ACC112 (cell line): ENCODE measurements at regions not wholly inside any gene's neighbourhood (a gene's known extent, or its start where the extent isn't known, plus 50 kb on each side); places are given as distances from the start of the nearest gene placed in this dataset.

Experiments
- H2AFZ ChIP-seq: fragments of 200-600 bp; sonication (generic); one replicate; pipeline ENCODE4 v1.6.0; 2017; ENCODE audit warnings: antibody characterized with exemption, low read length; ENCODE audit not compliant: unreplicated experiment
- H3K27ac ChIP-seq: fragments of 200-600 bp; sonication (generic); 2 replicates; pipeline ENCODE4 v1.5.1; 2014; ENCODE audit warnings: low read depth, mild to moderate bottlenecking, antibody characterized with exemption, low read length, moderate library complexity
- H3K27me3 ChIP-seq: fragments of 200-600 bp; sonication (generic); 2 replicates; pipeline ENCODE4 v1.6.1; 2014; ENCODE audit warnings: mild to moderate bottlenecking, antibody characterized with exemption, low read length, moderate library complexity, mixed read lengths; ENCODE audit not compliant: insufficient read depth
- H3K36me3 ChIP-seq: fragments of 200-600 bp; sonication (generic); 2 replicates; pipeline ENCODE4 v1.6.1; 2016; ENCODE audit warnings: mild to moderate bottlenecking, antibody characterized with exemption, low read length, moderate library complexity, mixed read lengths; ENCODE audit not compliant: insufficient read depth
- H3K4me1 ChIP-seq: fragments of 200-600 bp; sonication (generic); one replicate; pipeline ENCODE4 v1.6.1; 2016; ENCODE audit warnings: low read length, mixed read lengths; ENCODE audit not compliant: insufficient read depth, unreplicated experiment, control insufficient read depth
- H3K4me3 ChIP-seq: fragments of 200-600 bp; sonication (generic); 2 replicates; pipeline ENCODE4 v1.5.1; 2014; ENCODE audit warnings: mild to moderate bottlenecking, low read depth, low read length
- H3K79me2 ChIP-seq: fragments of 200-600 bp; sonication (generic); one replicate; pipeline ENCODE4 v1.6.0; 2016; ENCODE audit warnings: low read length; ENCODE audit not compliant: control insufficient read depth, unreplicated experiment, insufficient read depth

GRCh38 chr17:77542551-77543490 is 402.1 kb downstream of the SEC14L1 start:
- Histone ChIP-seq H3K4me3 (no peak overlapping the region), H3K79me2 (no peaks in the 10 kb centered on the region), H2AFZ (no peak overlapping the region), H3K27ac (no peak overlapping the region), H3K4me1 (no peaks in the 10 kb centered on the region), H3K27me3 (peaks cover 34% of the 10 kb centered on the region; the same call in 1 of the 2 replicates), H3K36me3 (no peaks in the 10 kb centered on the region)

- H3K4me3 ChIP-seq = no peak overlapping the region
- no peaks in the 10 kb centered on the region for H3K36me3 ChIP-seq
- H3K27me3 ChIP-seq = peaks cover 28% of the 10 kb centered on the region; the same call in 1 of the 2 replicates
- no peaks in the 10 kb centered on the region for H3K4me1 ChIP-seq
- no peaks in the 10 kb centered on the region for H3K79me2 ChIP-seq
- no peak overlapping the region for H3K27ac ChIP-seq
- H2AFZ ChIP-seq = no peak overlapping the region
Measured at GRCh38 chr17:77543801-77544200, 403.0 kb downstream of the SEC14L1 start.

GRCh38 chr17:77544347-77545110 is 403.8 kb downstream of the SEC14L1 start:
- no peaks in the 10 kb centered on the region for H3K79me2 ChIP-seq
- no peaks in the 10 kb centered on the region for H3K36me3 ChIP-seq
- no peak overlapping the region for H3K27ac ChIP-seq
- H3K27me3 ChIP-seq = peaks cover 25% of the 10 kb centered on the region; the same call in 1 of the 2 replicates
- no peak overlapping the region for H2AFZ ChIP-seq
- H3K4me3 ChIP-seq = no peak overlapping the region
- H3K4me1 ChIP-seq = no peaks in the 10 kb centered on the region

- H3K4me1 ChIP-seq = no peaks in the 10 kb centered on the region
- no peaks in the 10 kb centered on the region for H3K79me2 ChIP-seq
- H3K27ac ChIP-seq = no peak overlapping the region
- no peaks in the 10 kb centered on the region for H3K36me3 ChIP-seq
- no peak overlapping the region for H2AFZ ChIP-seq
- H3K27me3 ChIP-seq = peaks cover 15% of the 10 kb centered on the region
- H3K4me3 ChIP-seq = no peak overlapping the region
Measured at GRCh38 chr17:77546772-77547241, 406.0 kb downstream of the SEC14L1 start.

GRCh38 chr17:77548967-77549366 is 408.2 kb downstream of the SEC14L1 start:
- no peak overlapping the region for H2AFZ ChIP-seq
- H3K27me3 ChIP-seq = peaks cover 26% of the 10 kb centered on the region
- H3K4me1 ChIP-seq = no peaks in the 10 kb centered on the region
- no peaks in the 10 kb centered on the region for H3K79me2 ChIP-seq
- no peak overlapping the region for H3K27ac ChIP-seq
- H3K36me3 ChIP-seq = no peaks in the 10 kb centered on the region
- no peak overlapping the region for H3K4me3 ChIP-seq

GRCh38 chr17:77549726-77550366 is 408.7 kb upstream of the TNRC6C start:
- no peak overlapping the region for H3K27ac ChIP-seq
- no peaks in the 10 kb centered on the region for H3K36me3 ChIP-seq
- H3K27me3 ChIP-seq = peaks cover 26% of the 10 kb centered on the region
- H3K79me2 ChIP-seq = no peaks in the 10 kb centered on the region
- H3K4me3 ChIP-seq = no peak overlapping the region
- no peak overlapping the region for H2AFZ ChIP-seq
- H3K4me1 ChIP-seq = no peaks in the 10 kb centered on the region

GRCh38 chr17:77553459-77554066 is 404.9 kb upstream of the TNRC6C start:
- peaks cover 41% of the 10 kb centered on the region for H3K27me3 ChIP-seq
- no peaks in the 10 kb centered on the region for H3K79me2 ChIP-seq
- H3K27ac ChIP-seq = no peak overlapping the region
- no peaks in the 10 kb centered on the region for H3K36me3 ChIP-seq
- H3K4me1 ChIP-seq = no peaks in the 10 kb centered on the region
- no peak overlapping the region for H3K4me3 ChIP-seq
- no peak overlapping the region for H2AFZ ChIP-seq

- no peak overlapping the region for H2AFZ ChIP-seq
- no peak overlapping the region for H3K4me3 ChIP-seq
- no peaks in the 10 kb centered on the region for H3K36me3 ChIP-seq
- H3K4me1 ChIP-seq = no peaks in the 10 kb centered on the region
- H3K27ac ChIP-seq = no peak overlapping the region
- H3K79me2 ChIP-seq = no peaks in the 10 kb centered on the region
- peaks cover 56% of the 10 kb centered on the region for H3K27me3 ChIP-seq
Measured at GRCh38 chr17:77555121-77555591, 403.3 kb upstream of the TNRC6C start.

- Histone ChIP-seq H3K79me2 (no peaks in the 10 kb centered on the region), H3K4me1 (no peaks in the 10 kb centered on the region), H3K27ac (no peak overlapping the region), H3K4me3 (no peak overlapping the region), H2AFZ (no peak overlapping the region), H3K36me3 (no peaks in the 10 kb centered on the region), H3K27me3 (peaks cover 63% of the 10 kb centered on the region)
Measured at GRCh38 chr17:77555741-77556291, 402.7 kb upstream of the TNRC6C start.
